ENCODE measurements at regions not wholly inside any gene's neighbourhood (a gene's known extent, or its start where the extent isn't known, plus 50 kb on each side); places are given as distances from the start of the nearest gene placed in this dataset.

GRCh38 chr16:20167323-20167722 lies 93.6 kb upstream of the GPR139 start (continued):
- TF ChIP-seq MEF2B (IDR thresholded peaks at IDR 0.05; ENCODE audit: partially characterized antibody, poor library complexity, severe bottlenecking), result no peak

GRCh38 chr16:20166531-20167235 lies 93.0 kb upstream of the GPR139 start:
- FAIRE-seq (no peak), ATAC-seq (no peak), DNase-seq (ENCODE audit: low read depth, low spot score) (no peak)
- Histone ChIP-seq H3K79me2 (ENCODE audit: control insufficient read depth, insufficient read depth, low read length) (no peaks in the 10 kb centered on the region), H3K27ac (ENCODE audit: control insufficient read depth, insufficient read depth) (no peak overlapping the region), H3K36me3 (ENCODE audit: control insufficient read depth in 2 of 2, insufficient read depth in 2 of 2, low read length in 1 of 2) (no peaks in the 10 kb centered on the region), H3K4me3 (no peak overlapping the region), H3K4me1 (ENCODE audit: control insufficient read depth, insufficient read depth, low read length) (no peaks in the 10 kb centered on the region), H2AFZ (ENCODE audit: control insufficient read depth, low read depth, low read length) (no peak overlapping the region), H3K9ac (ENCODE audit: control insufficient read depth, insufficient read depth, low read length) (no peak overlapping the region), H3K4me2 (ENCODE audit: control insufficient read depth, insufficient read depth) (no peak overlapping the region), H3K9me3 (replicated peaks; ENCODE audit: control insufficient read depth, insufficient read depth, low read length) (no peaks in the 10 kb centered on the region; the same call in 2 of the 3 replicates), H3K27me3 (replicated peaks in 1 of 2; ENCODE audit: control insufficient read depth in 2 of 2, insufficient read depth in 2 of 2, low read length in 1 of 2) (no peaks in the 10 kb centered on the region; a peak in 1 of 4 replicates), H4K20me1 (ENCODE audit: control insufficient read depth, insufficient read depth) (no peaks in the 10 kb centered on the region)
- intact Hi-C loops (cut with micrococcal nuclease; ENCODE audit: unreplicated experiment) (no loop called here), in situ Hi-C loops (cut with MboI) (no loop called here)
- ChIA-PET SMC1A (ENCODE audit: uncharacterized antibody, unreplicated experiment) (no interaction called here), POLR2A (no interaction called here), RAD21 (ENCODE audit: unreplicated experiment) (no interaction called here), CTCF (no interaction called here)
- no TSS peak for BruUV-seq (replicated peaks)
- 33% methylated on average over 15 of the region's 15 CpGs for WGBS (ENCODE audit: insufficient coverage, insufficient replicate concordance, low lambda C conversion rate, missing lambda C conversion rate)
- TF ChIP-seq EED (IDR thresholded peaks at IDR 0.05; ENCODE audit: low read depth) (no peak), SPI1 (IDR thresholded peaks at IDR 0.05; ENCODE audit: borderline replicate concordance, insufficient read depth, low read depth, low read length) (no peak), SP1 (IDR thresholded peaks at IDR 0.05; ENCODE audit: low read depth, low read length) (no peak)

- no peak overlapping the region for H3K9ac ChIP-seq (ENCODE audit: control insufficient read depth, insufficient read depth, low read length)
- no peaks in the 10 kb centered on the region for H3K9me3 ChIP-seq (replicated peaks; ENCODE audit: control insufficient read depth, insufficient read depth, low read length)
- no peak overlapping the region for H3K4me2 ChIP-seq (ENCODE audit: control insufficient read depth, insufficient read depth)
- DNase-seq (ENCODE audit: low read depth, low spot score) (no peak), FAIRE-seq (no peak), ATAC-seq (no peak)
- ChIA-PET RAD21 (ENCODE audit: unreplicated experiment) (no interaction called here), POLR2A (no interaction called here), CTCF (no interaction called here), SMC1A (ENCODE audit: uncharacterized antibody, unreplicated experiment) (no interaction called here)
- H2AFZ ChIP-seq (ENCODE audit: control insufficient read depth, low read depth, low read length), result no peak overlapping the region
- no peaks in the 10 kb centered on the region for H3K27me3 ChIP-seq (replicated peaks in 1 of 2; ENCODE audit: control insufficient read depth in 2 of 2, insufficient read depth in 2 of 2, low read length in 1 of 2)
- H3K36me3 ChIP-seq (ENCODE audit: control insufficient read depth in 2 of 2, insufficient read depth in 2 of 2, low read length in 1 of 2), result no peaks in the 10 kb centered on the region
- no peaks in the 10 kb centered on the region for H3K4me1 ChIP-seq (ENCODE audit: control insufficient read depth, insufficient read depth, low read length)
- H4K20me1 ChIP-seq (ENCODE audit: control insufficient read depth, insufficient read depth), result no peaks in the 10 kb centered on the region
- in situ Hi-C loops (cut with MboI) (no loop called here), intact Hi-C loops (cut with micrococcal nuclease; ENCODE audit: unreplicated experiment) (no loop called here)
- no peak overlapping the region for H3K27ac ChIP-seq (ENCODE audit: control insufficient read depth, insufficient read depth)
- no peaks in the 10 kb centered on the region for H3K79me2 ChIP-seq (ENCODE audit: control insufficient read depth, insufficient read depth, low read length)
- no TSS peak for BruUV-seq (replicated peaks)
- WGBS (ENCODE audit: insufficient coverage, insufficient replicate concordance, low lambda C conversion rate, missing lambda C conversion rate), result 0% methylated on average over 1 of the region's 1 CpG
- no peak overlapping the region for H3K4me3 ChIP-seq
- TF ChIP-seq JUNB (IDR thresholded peaks at IDR 0.05), result no peak
- no peak for TF ChIP-seq SIN3A (IDR thresholded peaks at IDR 0.05; ENCODE audit: low read depth, low read length)
- no peak for TF ChIP-seq E2F8 (IDR thresholded peaks at IDR 0.05; ENCODE audit: low read depth, partially characterized antibody)
- TF ChIP-seq ZNF24 (IDR thresholded peaks at IDR 0.05), result no peak
- TF ChIP-seq RELB (IDR thresholded peaks at IDR 0.05; ENCODE audit: low read depth), result no peak
- no peak for TF ChIP-seq IRF3 (IDR thresholded peaks at IDR 0.05)
- TF ChIP-seq YY1 (IDR thresholded peaks at IDR 0.05; ENCODE audit: low read depth, low read length), result no peak
Observed at GRCh38 chr16:20153444-20153843, 79.8 kb upstream of the GPR139 start.

All from GM12878 (cell line).